DOHH2 (cell line): ENCODE measurements at regions not wholly inside any gene's neighbourhood (a gene's known extent, or its start where the extent isn't known, plus 50 kb on each side); places are given as distances from the start of the nearest gene placed in this dataset.

Experiments used
- EZH2phosphoT487 ChIP-seq: fragments of 200-600 bp; sonication (generic); IDR thresholded peaks from 2 replicates; pipeline ENCODE4 v1.6.1; 2017; ENCODE audit warnings: borderline replicate concordance, mild to moderate bottlenecking, antibody characterized with exemption, low read length, moderate library complexity, mixed read lengths
- TF ChIP-seq, protein P1 (sequence below): fragments of 200-600 bp; sonication (generic); IDR thresholded peaks from one replicate; pipeline ENCODE4 v1.5.1; 2014; ENCODE audit warnings: antibody characterized with exemption, mild to moderate bottlenecking, low read depth, low read length; ENCODE audit not compliant: poor library complexity, severe bottlenecking

DNA sequence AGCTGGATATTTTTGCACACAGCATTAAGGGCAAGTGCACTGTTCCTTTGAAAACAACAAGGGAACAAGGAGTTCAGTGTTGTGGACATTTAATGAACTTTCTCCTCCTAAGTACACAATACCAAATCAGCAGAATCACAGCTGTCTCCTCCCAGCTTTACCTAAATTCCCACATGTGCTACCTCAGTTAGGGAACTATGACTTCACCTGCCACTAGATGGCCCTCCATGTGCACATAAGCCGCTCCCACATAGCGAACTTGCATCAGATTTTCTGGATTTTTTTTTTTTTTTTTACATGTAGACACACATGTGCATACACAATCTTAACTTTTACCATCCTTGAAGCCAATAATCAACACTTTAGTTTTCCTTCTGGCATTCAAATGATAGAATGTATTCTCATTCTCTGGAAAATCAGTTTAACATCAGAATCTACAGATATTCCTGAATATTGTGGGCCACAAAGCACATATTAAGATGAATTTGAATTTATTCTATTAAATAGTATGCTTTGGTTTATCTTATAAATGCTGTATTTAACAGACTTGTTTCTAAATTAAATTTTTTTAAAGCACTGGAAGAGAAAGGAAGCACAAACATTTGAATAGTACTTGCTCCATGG, 123.6 kb downstream of the PALM2AKAP2 start:
- TF ChIP-seq, protein P1, sequence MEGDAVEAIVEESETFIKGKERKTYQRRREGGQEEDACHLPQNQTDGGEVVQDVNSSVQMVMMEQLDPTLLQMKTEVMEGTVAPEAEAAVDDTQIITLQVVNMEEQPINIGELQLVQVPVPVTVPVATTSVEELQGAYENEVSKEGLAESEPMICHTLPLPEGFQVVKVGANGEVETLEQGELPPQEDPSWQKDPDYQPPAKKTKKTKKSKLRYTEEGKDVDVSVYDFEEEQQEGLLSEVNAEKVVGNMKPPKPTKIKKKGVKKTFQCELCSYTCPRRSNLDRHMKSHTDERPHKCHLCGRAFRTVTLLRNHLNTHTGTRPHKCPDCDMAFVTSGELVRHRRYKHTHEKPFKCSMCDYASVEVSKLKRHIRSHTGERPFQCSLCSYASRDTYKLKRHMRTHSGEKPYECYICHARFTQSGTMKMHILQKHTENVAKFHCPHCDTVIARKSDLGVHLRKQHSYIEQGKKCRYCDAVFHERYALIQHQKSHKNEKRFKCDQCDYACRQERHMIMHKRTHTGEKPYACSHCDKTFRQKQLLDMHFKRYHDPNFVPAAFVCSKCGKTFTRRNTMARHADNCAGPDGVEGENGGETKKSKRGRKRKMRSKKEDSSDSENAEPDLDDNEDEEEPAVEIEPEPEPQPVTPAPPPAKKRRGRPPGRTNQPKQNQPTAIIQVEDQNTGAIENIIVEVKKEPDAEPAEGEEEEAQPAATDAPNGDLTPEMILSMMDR: peak; percentile 90
- no peak for TF ChIP-seq EZH2phosphoT487
